ENCODE measurements at regions not wholly inside any gene's neighbourhood (a gene's known extent, or its start where the extent isn't known, plus 50 kb on each side); places are given as distances from the start of the nearest gene placed in this dataset.

DNA sequence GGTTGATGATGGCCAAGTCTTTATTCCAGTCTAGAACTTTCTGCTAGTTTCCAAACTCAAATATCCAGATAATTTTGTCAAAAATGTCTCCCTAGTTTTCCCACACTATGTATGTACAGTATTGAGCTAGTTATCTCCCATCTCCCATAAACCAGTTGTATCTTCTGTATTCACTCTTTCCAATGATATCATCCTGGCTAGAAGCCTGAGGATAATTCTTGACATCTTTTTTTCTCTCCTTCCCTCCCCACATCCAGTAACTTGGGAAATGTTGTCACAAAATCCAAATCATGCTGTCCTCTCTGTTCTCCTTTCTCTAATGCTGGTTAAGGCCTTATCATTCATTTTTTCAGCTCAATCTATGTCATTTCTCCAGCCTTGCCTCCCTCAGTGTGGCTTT, 553.8 kb upstream of the FANCL start:
- TF ChIP-seq CTCF (IDR thresholded peaks at IDR 0.05; ENCODE audit: low read length) = no peak
- TF ChIP-seq EZH2 (IDR thresholded peaks at IDR 0.05; ENCODE audit: borderline replicate concordance, low read length) = no peak

Measured in OCI-LY1 (cell line).